Lower lobe of right lung (tissue), 2 donors: ENCODE measurements at regions not wholly inside any gene's neighbourhood (a gene's known extent, or its start where the extent isn't known, plus 50 kb on each side); places are given as distances from the start of the nearest gene placed in this dataset.
A peak's percentile ranks its signal among the peaks of the same experiment; 100 is the strongest.

ENCODE experiments used
- ATAC-seq, 2 donors: fragments of 200-7000 bp; cut with Tn5 transposase; one replicate each; pipeline ENCODE4 v1.9.1; 2020 to 2022; ENCODE audit warnings: mild to moderate bottlenecking in 2 of 2, moderate library complexity in 2 of 2
- DNase-seq: peaks from one replicate; pipeline ENCODE4 v3.0.0-alpha.2; 2020
- H3K27ac ChIP-seq: fragments of 200-600 bp; one replicate; pipeline ENCODE4 v1.8.0; 2022
- H3K27me3 ChIP-seq: fragments of 200-600 bp; one replicate; pipeline ENCODE4 v1.8.0; 2022; ENCODE audit warnings: low read depth
- H3K36me3 ChIP-seq: fragments of 200-600 bp; one replicate; pipeline ENCODE4 v1.8.0; 2022; ENCODE audit warnings: mild to moderate bottlenecking
- H3K4me1 ChIP-seq: fragments of 200-600 bp; one replicate; pipeline ENCODE4 v1.8.0; 2022
- H3K4me3 ChIP-seq: fragments of 200-600 bp; one replicate; pipeline ENCODE4 v1.8.0; 2022; ENCODE audit warnings: mild to moderate bottlenecking
- H3K9me3 ChIP-seq: fragments of 200-600 bp; one replicate; pipeline ENCODE4 v1.8.0; 2022
- CTCF ChIP-seq: fragments of 200-600 bp; IDR thresholded peaks from one replicate; pipeline ENCODE4 v1.8.0; 2022; ENCODE audit warnings: antibody characterized with exemption, mild to moderate bottlenecking
- intact Hi-C: fragments of 100-400 bp; cut with DNase I; formaldehyde crosslinking; loops from one replicate; pipeline ENCODE4 v1.11.0; 2022
- donor health status: DM: no; HTN: yes; CAD: no; lungs with severe emphysema.

- peak in 1 of 2 donors; percentile 28 for ATAC-seq
- Histone ChIP-seq H3K27me3 (no peaks in the 10 kb centered on the region), H3K9me3 (peaks cover 5% of the 10 kb centered on the region), H3K27ac (no peak overlapping the region), H3K36me3 (no peaks in the 10 kb centered on the region), H3K4me1 (no peaks in the 10 kb centered on the region), H3K4me3 (no peak overlapping the region)
- TF ChIP-seq CTCF = no peak
- no peak for DNase-seq
- intact Hi-C loops = no loop called here
Measured at GRCh38 chr22:27531782-27532530, 269.6 kb downstream of the MN1 start.

- no peak overlapping the region for H3K27ac ChIP-seq
- no peak for ATAC-seq
- intact Hi-C loops = no loop called here
- TF ChIP-seq CTCF = no peak
- H3K9me3 ChIP-seq = peaks cover 5% of the 10 kb centered on the region
- no peaks in the 10 kb centered on the region for H3K36me3 ChIP-seq
- DNase-seq = no peak
- H3K4me3 ChIP-seq = no peak overlapping the region
- H3K27me3 ChIP-seq = no peaks in the 10 kb centered on the region
- H3K4me1 ChIP-seq = peaks cover 5% of the 10 kb centered on the region
Measured at GRCh38 chr22:27533105-27533745, 268.3 kb downstream of the MN1 start.

GRCh38 chr22:27534720-27535125 is 266.8 kb downstream of the MN1 start:
- no peak for TF ChIP-seq CTCF
- no peak for DNase-seq
- no peak for ATAC-seq
- H3K27me3 ChIP-seq = no peaks in the 10 kb centered on the region
- no peak overlapping the region for H3K4me3 ChIP-seq
- H3K27ac ChIP-seq = no peak overlapping the region
- peaks cover 5% of the 10 kb centered on the region for H3K9me3 ChIP-seq
- peaks cover 5% of the 10 kb centered on the region for H3K4me1 ChIP-seq
- no peaks in the 10 kb centered on the region for H3K36me3 ChIP-seq
- intact Hi-C loops = no loop called here

- H3K4me1 ChIP-seq = peaks cover 5% of the 10 kb centered on the region
- ATAC-seq (no peak), DNase-seq (no peak)
- no peak overlapping the region for H3K27ac ChIP-seq
- H3K4me3 ChIP-seq = no peak overlapping the region
- no peaks in the 10 kb centered on the region for H3K36me3 ChIP-seq
- peaks cover 5% of the 10 kb centered on the region for H3K9me3 ChIP-seq
- intact Hi-C loops = no loop called here
- H3K27me3 ChIP-seq = no peaks in the 10 kb centered on the region
- no peak for TF ChIP-seq CTCF
Measured at GRCh38 chr22:27535452-27535851, 266.1 kb downstream of the MN1 start.

GRCh38 chr22:27537501-27537900 is 264.1 kb downstream of the MN1 start:
- no peak overlapping the region for H3K4me3 ChIP-seq
- no peak overlapping the region for H3K27ac ChIP-seq
- intact Hi-C loops = no loop called here
- no peak for TF ChIP-seq CTCF
- DNase-seq (no peak), ATAC-seq (no peak)
- H3K36me3 ChIP-seq = no peaks in the 10 kb centered on the region
- no peaks in the 10 kb centered on the region for H3K9me3 ChIP-seq
- peaks cover 5% of the 10 kb centered on the region for H3K4me1 ChIP-seq
- no peaks in the 10 kb centered on the region for H3K27me3 ChIP-seq
